ENCODE measurements at regions not wholly inside any gene's neighbourhood (a gene's known extent, or its start where the extent isn't known, plus 50 kb on each side); places are given as distances from the start of the nearest gene placed in this dataset.

- ATAC-seq (no peak), DNase-seq (no peak)
- H3K4me3 Mint-ChIP-seq, result no peak overlapping the region
- no peaks in the 10 kb centered on the region for H3K4me1 Mint-ChIP-seq
- H3K27me3 Mint-ChIP-seq, result peaks cover 0 to 7% (median 2%) of the 10 kb centered on the region in 5 donors
- H3K27ac Mint-ChIP-seq, result no peak overlapping the region
- POLR2A ChIA-PET, result no interaction called here
- peaks cover 0 to 8% (median 3%) of the 10 kb centered on the region in 9 donors for H3K9me3 Mint-ChIP-seq
- H3K36me3 Mint-ChIP-seq, result no peaks in the 10 kb centered on the region
Observed at GRCh38 chr15:37794947-37795346, 139.5 kb upstream of the TMCO5A start.

DNA sequence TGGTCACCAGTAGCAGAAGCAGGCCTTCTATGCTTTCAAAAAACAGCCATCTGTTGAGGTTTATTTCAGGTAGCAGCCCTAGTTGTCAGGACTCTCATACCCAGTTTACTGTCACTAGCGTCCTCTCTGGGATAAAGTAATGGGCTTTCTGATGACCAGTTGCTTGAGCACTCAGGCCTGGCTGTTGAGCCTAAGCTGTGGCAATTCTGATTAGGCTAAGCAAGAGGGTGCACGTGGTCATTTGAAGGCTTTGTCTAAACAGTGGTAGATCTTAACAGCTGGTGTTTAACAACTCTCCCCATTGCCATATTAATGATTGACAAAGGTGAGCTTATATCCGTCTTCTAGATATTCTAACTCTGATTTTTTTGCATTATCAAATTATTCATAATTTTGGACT lies 132.9 kb upstream of the TMCO5A start:
- POLR2A ChIA-PET, result no interaction called here

DNA sequence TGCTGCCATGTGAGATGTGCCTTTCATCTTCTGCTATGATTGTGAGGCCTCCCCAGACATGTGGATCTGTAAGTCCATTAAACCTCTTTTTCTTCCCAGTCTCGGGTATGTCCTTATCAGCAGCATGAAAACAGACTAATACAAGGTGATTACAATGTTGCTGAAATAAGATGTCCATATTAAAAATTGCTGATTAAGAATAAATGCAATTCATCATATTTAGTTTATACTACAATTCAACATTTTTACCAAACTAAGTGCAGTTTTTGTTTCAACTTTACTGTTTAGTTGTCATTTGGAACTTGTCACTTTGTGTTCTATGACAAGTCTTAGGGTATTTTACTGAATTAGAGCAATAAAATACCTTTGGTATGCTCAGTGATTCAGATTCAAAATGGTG lies 127.6 kb upstream of the TMCO5A start:
- DNase-seq (no peak), ATAC-seq (no peak)
- peaks cover 0 to 4% (median 0%) of the 10 kb centered on the region in 9 donors for H3K9me3 Mint-ChIP-seq
- POLR2A ChIA-PET, result no interaction called here
- no peaks in the 10 kb centered on the region for H3K4me1 Mint-ChIP-seq
- H3K36me3 Mint-ChIP-seq, result no peaks in the 10 kb centered on the region
- H3K27me3 Mint-ChIP-seq, result peaks cover 4 to 7% (median 5%) of the 10 kb centered on the region in 5 donors
- no peak overlapping the region for H3K4me3 Mint-ChIP-seq
- H3K27ac Mint-ChIP-seq, result no peak overlapping the region

More for the DNA sequence above, 132.9 kb upstream of the TMCO5A start:
- Mint-ChIP-seq H3K36me3 (no peaks in the 10 kb centered on the region), H3K27ac (no peak overlapping the region), H3K4me1 (no peaks in the 10 kb centered on the region), H3K9me3 (peaks cover 0 to 8% (median 3%) of the 10 kb centered on the region in 9 donors), H3K27me3 (peaks cover 4 to 10% (median 5%) of the 10 kb centered on the region in 5 donors), H3K4me3 (no peak overlapping the region)
- ATAC-seq, result no peak
- DNase-seq, result no peak

DNA sequence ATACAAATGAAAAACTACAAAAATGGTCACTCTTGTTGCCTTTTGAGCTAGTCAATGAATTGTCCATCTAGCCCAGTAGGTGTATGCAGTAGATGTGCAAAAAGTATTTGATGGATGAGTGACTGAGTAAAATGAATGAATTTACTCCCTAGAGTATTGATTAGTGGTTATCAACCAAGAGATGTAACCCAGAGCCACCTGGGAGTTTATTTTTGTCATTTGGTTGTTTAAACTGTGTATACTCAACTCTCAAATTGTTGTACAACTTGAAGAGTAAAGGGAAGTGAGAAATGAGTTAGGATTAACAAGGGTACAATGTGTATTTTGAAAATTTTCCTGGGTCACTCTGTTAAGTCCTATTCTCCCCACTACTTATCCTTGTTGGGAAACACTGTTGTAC lies 124.1 kb upstream of the TMCO5A start:
- no peak for ATAC-seq
- DNase-seq, result no peak
- no peak overlapping the region for H3K27ac Mint-ChIP-seq
- POLR2A ChIA-PET, result no interaction called here
- H3K4me1 Mint-ChIP-seq, result no peaks in the 10 kb centered on the region
- no peaks in the 10 kb centered on the region for H3K36me3 Mint-ChIP-seq
- H3K27me3 Mint-ChIP-seq, result peaks cover 0 to 19% (median 6%) of the 10 kb centered on the region in 5 donors
- H3K4me3 Mint-ChIP-seq, result no peak overlapping the region
- peaks cover 0 to 4% (median 0%) of the 10 kb centered on the region in 9 donors for H3K9me3 Mint-ChIP-seq

GRCh38 chr15:37813306-37813705 lies 121.1 kb upstream of the TMCO5A start:
- ATAC-seq (no peak), DNase-seq (no peak)
- H3K27me3 Mint-ChIP-seq, result peaks cover 0 to 19% (median 5%) of the 10 kb centered on the region in 5 donors
- H3K27ac Mint-ChIP-seq, result peak overlapping the region in 1 of 10 donors; percentile 57
- no peak overlapping the region for H3K4me3 Mint-ChIP-seq
- H3K4me1 Mint-ChIP-seq, result no peaks in the 10 kb centered on the region
- H3K9me3 Mint-ChIP-seq, result peaks cover 0 to 4% (median 0%) of the 10 kb centered on the region in 9 donors
- POLR2A ChIA-PET, result no interaction called here
- no peaks in the 10 kb centered on the region for H3K36me3 Mint-ChIP-seq

DNA sequence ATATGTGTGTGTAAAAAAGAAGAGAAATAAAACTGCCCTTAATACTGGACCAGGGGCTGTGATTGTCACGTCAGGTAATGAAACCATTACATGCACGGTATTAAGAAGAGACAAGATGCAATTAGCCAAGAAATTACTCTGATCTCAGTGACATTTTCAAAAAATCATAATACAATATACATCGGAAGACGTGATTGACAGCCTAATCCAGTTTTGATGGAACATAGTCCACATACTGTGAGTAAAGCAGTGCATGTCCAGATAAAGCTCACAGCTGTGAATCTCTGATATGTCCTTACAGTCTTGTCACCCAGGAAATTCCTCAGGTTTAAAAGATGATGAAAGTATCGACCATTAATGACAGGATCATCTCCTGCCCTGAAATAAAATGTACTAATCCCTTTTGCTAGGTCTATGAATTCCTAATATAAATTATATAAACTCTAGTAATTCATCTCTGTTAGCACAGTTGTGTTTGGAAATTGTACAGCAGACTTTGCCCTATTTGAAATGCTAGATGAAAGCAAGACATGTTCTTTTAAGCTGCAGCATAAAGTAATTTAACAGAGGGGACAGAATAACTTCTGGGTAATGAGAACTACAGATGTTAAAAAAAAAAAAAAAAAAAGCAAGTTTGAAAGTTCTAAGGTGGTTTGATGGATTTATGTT lies 119.5 kb upstream of the TMCO5A start:
- Mint-ChIP-seq H3K27ac (no peak overlapping the region), H3K36me3 (no peaks in the 10 kb centered on the region), H3K4me3 (no peak overlapping the region), H3K27me3 (peaks cover 0 to 19% (median 5%) of the 10 kb centered on the region in 5 donors), H3K9me3 (no peaks in the 10 kb centered on the region), H3K4me1 (no peaks in the 10 kb centered on the region)
- POLR2A ChIA-PET, result no interaction called here
- DNase-seq (no peak), ATAC-seq (no peak)

- POLR2A ChIA-PET, result no interaction called here
- DNase-seq (no peak), ATAC-seq (no peak)
- Mint-ChIP-seq H3K4me1 (no peaks in the 10 kb centered on the region), H3K4me3 (no peak overlapping the region), H3K27me3 (peaks cover 0 to 19% (median 9%) of the 10 kb centered on the region in 5 donors), H3K9me3 (no peaks in the 10 kb centered on the region), H3K27ac (no peak overlapping the region), H3K36me3 (no peaks in the 10 kb centered on the region)
Observed at GRCh38 chr15:37818152-37818677, 116.2 kb upstream of the TMCO5A start.

DNA sequence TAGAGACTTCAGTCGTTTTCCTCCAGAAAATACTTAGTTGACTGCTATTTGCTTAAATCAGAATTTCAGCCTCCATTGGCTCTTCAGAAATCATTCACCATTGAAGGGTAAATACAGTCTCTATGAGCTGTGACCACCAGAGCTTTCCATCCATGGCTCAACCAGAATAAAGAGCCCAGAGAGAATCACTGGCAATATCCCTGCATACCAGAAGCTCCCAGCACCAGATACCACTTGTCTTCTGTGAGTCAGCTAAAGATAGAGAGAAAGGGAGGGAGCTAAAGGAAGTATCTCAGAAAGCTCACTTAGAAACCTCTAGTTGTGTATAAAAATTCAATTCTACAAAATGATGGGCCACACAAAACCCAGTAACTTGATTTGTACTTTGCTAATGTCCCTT lies 115.2 kb upstream of the TMCO5A start:
- no peak overlapping the region for H3K4me3 Mint-ChIP-seq
- peaks cover 0 to 19% (median 7%) of the 10 kb centered on the region in 5 donors for H3K27me3 Mint-ChIP-seq
- no peak overlapping the region for H3K27ac Mint-ChIP-seq
- POLR2A ChIA-PET, result no interaction called here
- H3K4me1 Mint-ChIP-seq, result no peaks in the 10 kb centered on the region
- DNase-seq (no peak), ATAC-seq (no peak)
- no peaks in the 10 kb centered on the region for H3K36me3 Mint-ChIP-seq
- H3K9me3 Mint-ChIP-seq, result no peaks in the 10 kb centered on the region

GRCh38 chr15:37820380-37821128 lies 113.9 kb upstream of the TMCO5A start:
- POLR2A ChIA-PET, result no interaction called here
- no peak for DNase-seq
- no peak for ATAC-seq
- H3K4me1 Mint-ChIP-seq, result no peaks in the 10 kb centered on the region
- no peak overlapping the region for H3K27ac Mint-ChIP-seq
- peaks cover 0 to 3% (median 0%) of the 10 kb centered on the region in 9 donors for H3K9me3 Mint-ChIP-seq
- no peak overlapping the region for H3K4me3 Mint-ChIP-seq
- peaks cover 3 to 21% (median 12%) of the 10 kb centered on the region in 5 donors for H3K27me3 Mint-ChIP-seq
- no peaks in the 10 kb centered on the region for H3K36me3 Mint-ChIP-seq

DNA sequence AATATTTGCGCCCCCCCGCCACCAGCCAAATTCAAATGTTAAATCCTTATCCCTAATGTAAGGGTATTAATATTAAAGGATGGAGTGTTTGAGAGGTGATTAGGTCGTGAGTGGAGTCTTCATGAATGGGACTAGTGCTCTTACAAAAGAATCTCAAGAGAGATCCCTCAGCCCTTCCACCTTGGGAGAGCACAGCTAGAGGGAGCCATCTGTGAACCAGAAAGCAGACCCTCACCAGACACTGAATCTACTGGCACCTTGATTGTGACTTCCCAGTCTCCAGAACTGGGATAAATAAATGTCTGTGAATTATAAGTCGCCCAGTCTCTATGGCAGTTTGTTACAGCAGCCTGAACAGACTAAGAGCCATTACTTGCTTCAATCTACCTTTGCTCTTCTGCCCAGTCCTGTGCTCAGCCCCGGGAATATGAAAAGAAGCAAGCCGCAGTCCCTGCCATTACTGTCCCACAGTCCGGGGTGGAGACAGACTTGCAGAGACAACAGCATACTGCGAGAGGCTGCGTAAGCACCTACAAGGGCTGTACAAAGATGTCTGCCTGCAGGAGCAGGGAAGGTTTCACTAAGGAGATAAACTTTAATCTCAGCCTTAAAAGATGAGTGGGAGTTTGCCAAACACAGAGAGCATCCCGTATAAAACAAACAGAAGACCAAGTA lies 110.7 kb upstream of the TMCO5A start:
- Mint-ChIP-seq H3K9me3 (peaks cover 0 to 3% (median 0%) of the 10 kb centered on the region in 9 donors), H3K27me3 (peaks cover 3 to 23% (median 18%) of the 10 kb centered on the region in 5 donors), H3K27ac (no peak overlapping the region), H3K4me1 (no peaks in the 10 kb centered on the region), H3K4me3 (no peak overlapping the region), H3K36me3 (no peaks in the 10 kb centered on the region)
- POLR2A ChIA-PET, result no interaction called here
- DNase-seq (no peak), ATAC-seq (no peak)

- H3K4me1 Mint-ChIP-seq, result no peaks in the 10 kb centered on the region
- no peaks in the 10 kb centered on the region for H3K36me3 Mint-ChIP-seq
- DNase-seq (no peak), ATAC-seq (no peak)
- H3K9me3 Mint-ChIP-seq, result peaks cover 0 to 3% (median 0%) of the 10 kb centered on the region in 9 donors
- peaks cover 3 to 23% (median 18%) of the 10 kb centered on the region in 5 donors for H3K27me3 Mint-ChIP-seq
- no peak overlapping the region for H3K27ac Mint-ChIP-seq
- H3K4me3 Mint-ChIP-seq, result no peak overlapping the region
- POLR2A ChIA-PET, result no interaction called here
Observed at GRCh38 chr15:37824717-37825382, 109.6 kb upstream of the TMCO5A start.

- Mint-ChIP-seq H3K9me3 (peaks cover 4 to 45% (median 6%) of the 10 kb centered on the region in 9 donors), H3K27ac (no peak overlapping the region), H3K36me3 (peaks cover 0 to 9% (median 0%) of the 10 kb centered on the region in 3 donors), H3K27me3 (peaks cover 0 to 14% (median 4%) of the 10 kb centered on the region in 5 donors), H3K4me3 (no peak overlapping the region), H3K4me1 (no peaks in the 10 kb centered on the region)
- ATAC-seq (no peak), DNase-seq (no peak)
- POLR2A ChIA-PET, result interaction anchor here (0.5 kb wide), 1 partner anchor 70 kb away, joined by 3 read pairs; no protein-coding TSS in a partner anchor
Observed at GRCh38 chr15:37837276-37837675, 97.2 kb upstream of the TMCO5A start.

Measured in naive thymus-derived CD8-positive, alpha-beta T cell (primary cell).